H7 (cell line): ENCODE measurements at regions not wholly inside any gene's neighbourhood (a gene's known extent, or its start where the extent isn't known, plus 50 kb on each side); places are given as distances from the start of the nearest gene placed in this dataset.
A peak's percentile ranks its signal among the peaks of the same experiment; 100 is the strongest.
"Not testable (repeated sequence)": the region's sequence is repeated elsewhere in the genome, so short reads cannot be mapped to it uniquely, and the experiment has no call there.

Experiments
- DNase-seq: peaks from one replicate; pipeline ENCODE4 v3.0.0; 2012
- H3K27me3 ChIP-seq: 2 replicates; pipeline ENCODE4 v1.6.0; 2011; ENCODE audit warnings: mild to moderate bottlenecking, low read length; ENCODE audit not compliant: control insufficient read depth, insufficient read depth
- H3K36me3 ChIP-seq: replicated peaks from 2 replicates; pipeline ENCODE4 v1.5.1; 2011; ENCODE audit warnings: low read length; ENCODE audit not compliant: control insufficient read depth, insufficient read depth
- H3K4me3 ChIP-seq: 2 replicates; pipeline ENCODE4 v1.5.1; 2011; ENCODE audit warnings: low read depth, mild to moderate bottlenecking, control low read depth, low read length, moderate library complexity; ENCODE audit not compliant: insufficient read depth

DNA sequence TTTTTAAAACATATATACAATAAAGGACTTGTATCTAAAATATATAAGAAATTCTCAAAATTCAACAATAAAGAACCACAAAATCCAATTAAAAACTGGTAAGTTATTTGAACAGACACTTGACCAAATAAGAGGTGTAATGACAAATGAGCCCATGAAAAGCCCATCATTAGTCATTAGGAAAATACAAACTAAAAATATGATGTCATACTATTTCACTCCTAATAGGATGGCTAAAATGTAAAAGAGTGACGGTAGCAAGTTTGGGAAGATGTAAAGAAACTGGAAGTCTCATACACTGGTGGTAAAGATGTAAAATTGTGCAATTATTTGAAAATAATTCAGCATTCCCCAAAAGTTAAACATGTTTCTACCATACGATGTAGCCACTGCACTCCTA lies 1095.3 kb upstream of the CDH8 start:
- H3K36me3 ChIP-seq, result no peaks in the 10 kb centered on the region
- no peaks in the 10 kb centered on the region for H3K27me3 ChIP-seq
- no peak for DNase-seq
- no peak overlapping the region for H3K4me3 ChIP-seq

DNA sequence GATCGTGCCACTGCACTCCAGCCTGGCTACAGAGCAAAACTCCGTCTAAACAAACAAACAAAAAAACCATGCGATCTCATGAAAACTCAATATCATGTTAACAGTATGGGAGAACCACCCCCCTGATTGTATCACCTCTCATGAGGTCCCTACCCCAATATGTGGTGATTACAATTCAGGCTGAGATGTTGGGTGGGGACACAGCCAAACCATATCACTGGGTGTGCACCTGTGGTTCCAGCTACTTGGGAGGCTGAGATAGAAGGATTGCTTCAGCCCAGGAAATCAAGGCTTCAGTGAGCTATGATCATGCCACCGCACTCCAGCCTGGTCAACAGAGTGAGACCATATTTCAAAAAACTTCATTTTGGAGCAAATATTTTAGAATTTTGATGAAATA lies 1094.7 kb upstream of the CDH8 start:
- no peak overlapping the region for H3K4me3 ChIP-seq
- no peaks in the 10 kb centered on the region for H3K27me3 ChIP-seq
- no peaks in the 10 kb centered on the region for H3K36me3 ChIP-seq
- no peak for DNase-seq

GRCh38 chr16:63129411-63130125 lies 1093.3 kb upstream of the CDH8 start:
- Histone ChIP-seq H3K36me3 (no peaks in the 10 kb centered on the region), H3K4me3 (no peak overlapping the region), H3K27me3 (no peaks in the 10 kb centered on the region)
- DNase-seq, result no peak

- H3K4me3 ChIP-seq, DNase-seq, H3K36me3 ChIP-seq, H3K27me3 ChIP-seq: not testable (repeated sequence)
These were observed 1083.7 kb upstream of the CDH8 start for GRCh38 chr16:63119905-63120304.

- DNase-seq, result no peak
- Histone ChIP-seq H3K4me3 (no peak overlapping the region), H3K36me3 (no peaks in the 10 kb centered on the region), H3K27me3 (no peaks in the 10 kb centered on the region)
These were observed 1063.8 kb upstream of the CDH8 start for GRCh38 chr16:63100082-63100481.

- no peaks in the 10 kb centered on the region for H3K27me3 ChIP-seq
- no peak overlapping the region for H3K4me3 ChIP-seq
- no peaks in the 10 kb centered on the region for H3K36me3 ChIP-seq
- DNase-seq, result no peak
These were observed 1060.6 kb upstream of the CDH8 start for GRCh38 chr16:63096857-63097256.

DNA sequence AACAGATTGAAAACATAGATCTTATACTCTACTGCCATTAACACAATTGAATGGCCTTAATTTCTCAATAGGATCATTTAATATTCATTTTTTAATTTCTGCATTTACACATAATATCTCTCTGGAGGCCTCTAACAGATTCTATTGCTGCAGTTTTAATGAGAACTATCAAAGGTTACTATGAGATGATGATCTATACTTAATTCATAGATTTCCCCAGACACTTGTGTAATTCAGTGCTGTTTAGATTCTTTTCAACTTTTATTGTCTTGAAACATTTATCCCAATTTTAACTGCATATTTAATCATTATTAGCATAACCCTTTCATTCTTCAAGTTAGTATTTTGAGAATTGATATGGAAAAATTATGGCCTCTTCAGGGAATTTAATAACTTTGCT lies 1056.5 kb upstream of the CDH8 start:
- DNase-seq, result no peak

DNA sequence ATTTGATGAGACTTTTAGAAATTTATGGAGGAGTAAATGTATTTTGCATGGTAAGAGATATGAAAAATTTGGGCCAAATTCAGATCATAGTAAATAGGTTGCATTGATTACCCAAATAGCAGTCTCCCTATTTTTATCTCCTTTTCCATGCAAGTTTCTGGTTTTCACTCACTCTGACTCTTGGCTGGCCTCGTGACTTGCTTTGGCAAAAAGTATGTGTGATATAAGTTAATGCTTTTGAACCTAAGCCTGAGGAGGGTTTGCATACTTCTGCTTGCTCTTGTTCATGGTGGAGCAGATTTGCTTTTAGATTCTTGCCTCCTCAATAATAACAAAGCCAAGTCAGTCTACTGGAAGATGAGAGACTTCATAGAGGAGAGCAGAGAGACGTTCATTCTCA lies 1045.9 kb upstream of the CDH8 start:
- Histone ChIP-seq H3K4me3 (no peak overlapping the region), H3K27me3 (no peaks in the 10 kb centered on the region), H3K36me3 (no peaks in the 10 kb centered on the region)
- DNase-seq, result no peak

More for the DNA sequence above, 1056.5 kb upstream of the CDH8 start:
- Histone ChIP-seq H3K27me3 (no peaks in the 10 kb centered on the region), H3K36me3 (no peaks in the 10 kb centered on the region), H3K4me3 (no peak overlapping the region)

DNA sequence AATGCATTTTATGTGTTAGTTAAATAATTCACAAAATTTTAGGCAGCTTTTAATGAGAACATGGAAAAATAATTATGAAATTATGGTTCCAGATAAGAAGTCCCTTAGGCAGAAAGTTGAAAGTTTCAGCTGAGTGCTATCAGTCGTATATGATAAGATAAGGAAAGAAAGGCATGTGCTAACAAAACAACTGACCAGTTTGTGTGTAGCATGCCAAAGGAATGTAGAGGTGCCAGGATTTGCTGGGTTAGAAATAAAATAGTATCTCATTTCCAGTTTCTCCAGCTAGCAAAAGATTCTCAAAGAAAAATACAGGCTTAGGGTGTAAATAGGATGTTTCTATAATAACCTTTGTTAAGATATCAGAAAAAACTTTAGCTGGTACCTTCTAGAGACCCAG lies 1044.5 kb upstream of the CDH8 start:
- H3K4me3 ChIP-seq, result no peak overlapping the region
- no peaks in the 10 kb centered on the region for H3K27me3 ChIP-seq
- no peaks in the 10 kb centered on the region for H3K36me3 ChIP-seq
- DNase-seq, result no peak

- H3K4me3 ChIP-seq, result no peak overlapping the region
- no peaks in the 10 kb centered on the region for H3K36me3 ChIP-seq
- no peaks in the 10 kb centered on the region for H3K27me3 ChIP-seq
- no peak for DNase-seq
These were observed 1032.8 kb upstream of the CDH8 start for GRCh38 chr16:63069047-63069446.

DNA sequence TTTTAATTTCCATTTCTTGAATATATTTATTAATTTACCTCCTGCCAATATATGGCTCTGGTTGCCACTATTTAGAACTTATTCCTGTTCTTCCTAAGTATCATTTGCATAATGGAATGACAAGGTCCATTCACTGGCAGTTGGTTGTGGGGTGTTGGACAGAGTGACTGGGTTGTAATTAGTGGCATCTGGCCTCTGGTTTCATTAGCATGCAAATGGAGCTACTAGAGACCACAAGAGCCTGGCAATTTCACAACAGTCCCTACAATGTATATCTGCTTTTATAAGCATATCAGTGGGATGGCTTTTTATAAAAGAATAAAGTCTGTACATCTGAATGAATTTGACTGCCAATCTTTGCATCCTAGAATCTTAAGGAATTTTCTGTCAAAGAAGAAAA lies 1030.9 kb upstream of the CDH8 start:
- H3K4me3 ChIP-seq, result no peak overlapping the region
- no peaks in the 10 kb centered on the region for H3K36me3 ChIP-seq
- peak; percentile 0 for DNase-seq
- no peaks in the 10 kb centered on the region for H3K27me3 ChIP-seq

- no peak for DNase-seq
- no peak overlapping the region for H3K4me3 ChIP-seq
- no peaks in the 10 kb centered on the region for H3K27me3 ChIP-seq
- H3K36me3 ChIP-seq, result no peaks in the 10 kb centered on the region
These were observed 1030.3 kb upstream of the CDH8 start for GRCh38 chr16:63066552-63066951.

GRCh38 chr16:63061319-63061718 lies 1025.1 kb upstream of the CDH8 start:
- H3K36me3 ChIP-seq, result no peaks in the 10 kb centered on the region
- H3K4me3 ChIP-seq, result no peak overlapping the region
- no peak for DNase-seq
- H3K27me3 ChIP-seq, result no peaks in the 10 kb centered on the region

- Histone ChIP-seq H3K27me3 (no peaks in the 10 kb centered on the region), H3K4me3 (no peak overlapping the region), H3K36me3 (no peaks in the 10 kb centered on the region)
- DNase-seq, result no peak
These were observed 1023.4 kb upstream of the CDH8 start for GRCh38 chr16:63059676-63060075.

DNA sequence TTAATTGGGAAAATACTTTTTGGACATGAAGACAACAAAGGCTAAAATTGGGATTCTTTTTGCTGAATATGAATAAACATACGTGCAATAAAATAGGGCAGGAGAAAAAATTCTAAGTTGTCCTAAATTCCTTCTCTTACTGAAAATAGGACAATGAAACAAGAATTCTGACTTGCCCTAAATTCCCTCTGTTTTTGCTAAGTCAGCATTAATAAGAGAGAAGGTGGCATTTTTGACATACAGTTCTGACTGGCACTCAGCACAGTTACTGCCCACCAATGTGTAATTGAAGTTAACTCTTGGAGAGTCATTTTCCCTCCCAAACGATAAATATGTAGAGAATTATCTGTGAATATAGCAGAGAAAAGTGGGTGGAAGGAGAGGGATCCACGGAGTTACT lies 1021.1 kb upstream of the CDH8 start:
- DNase-seq, result no peak
- H3K36me3 ChIP-seq, result no peaks in the 10 kb centered on the region

DNA sequence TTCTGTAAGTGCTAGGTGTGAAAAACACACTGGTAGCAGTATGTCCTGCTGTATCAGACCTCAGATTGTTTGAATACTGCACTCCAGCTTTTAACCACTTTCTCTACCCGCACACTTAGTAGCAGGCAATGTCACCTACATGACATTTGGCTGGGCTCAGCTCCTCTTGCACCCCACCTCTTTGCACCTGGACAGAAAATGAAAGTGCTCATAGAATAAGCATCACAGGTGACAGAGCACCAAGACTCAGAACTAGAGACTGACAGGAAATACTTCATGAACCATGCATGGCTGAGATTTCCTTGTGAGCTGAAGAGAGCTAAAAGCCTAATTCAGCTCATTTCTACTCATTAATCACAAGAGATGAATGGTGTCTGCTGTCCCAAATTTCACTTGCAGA lies 1014.2 kb upstream of the CDH8 start:
- Histone ChIP-seq H3K27me3 (no peaks in the 10 kb centered on the region), H3K4me3 (no peak overlapping the region), H3K36me3 (no peaks in the 10 kb centered on the region)
- no peak for DNase-seq

More for the DNA sequence above, 1021.1 kb upstream of the CDH8 start:
- Histone ChIP-seq H3K27me3 (no peaks in the 10 kb centered on the region), H3K4me3 (no peak overlapping the region)
